ENCODE measurements at regions not wholly inside any gene's neighbourhood (a gene's known extent, or its start where the extent isn't known, plus 50 kb on each side); places are given as distances from the start of the nearest gene placed in this dataset.
A peak's percentile ranks its signal among the peaks of the same experiment; 100 is the strongest.

GRCh38 chr2:37471104-37471503 is 126.7 kb downstream of the QPCT start:
- no peak for TF ChIP-seq CTCF (IDR thresholded peaks at IDR 0.05; ENCODE audit: low read depth, low read length)
- no peak for DNase-seq (ENCODE audit: extremely low read depth, low read depth)

GRCh38 chr2:37471994-37472393 is 127.6 kb downstream of the QPCT start:
- TF ChIP-seq CTCF (IDR thresholded peaks at IDR 0.05; ENCODE audit: low read depth, low read length), result no peak
- no peak for DNase-seq (ENCODE audit: extremely low read depth, low read depth)

- DNase-seq (ENCODE audit: extremely low read depth, low read depth), result peak; percentile 59
- TF ChIP-seq CTCF (IDR thresholded peaks at IDR 0.05; ENCODE audit: low read depth, low read length), result no peak
Measured at GRCh38 chr2:37472959-37473358, 128.5 kb downstream of the QPCT start.

- DNase-seq (ENCODE audit: extremely low read depth, low read depth), result no peak
- no peak for TF ChIP-seq CTCF (IDR thresholded peaks at IDR 0.05; ENCODE audit: low read depth, low read length)
Measured at GRCh38 chr2:37476411-37476810, 132.0 kb downstream of the QPCT start.

GRCh38 chr2:37477921-37478320 is 133.5 kb downstream of the QPCT start:
- no peak for TF ChIP-seq CTCF (IDR thresholded peaks at IDR 0.05; ENCODE audit: low read depth, low read length)
- DNase-seq (ENCODE audit: extremely low read depth, low read depth), result no peak

- no peak for TF ChIP-seq CTCF (IDR thresholded peaks at IDR 0.05; ENCODE audit: low read depth, low read length)
- DNase-seq (ENCODE audit: extremely low read depth, low read depth), result no peak
Measured at GRCh38 chr2:37481244-37481643, 136.8 kb downstream of the QPCT start.

- no peak for TF ChIP-seq CTCF (IDR thresholded peaks at IDR 0.05; ENCODE audit: low read depth, low read length)
- DNase-seq (ENCODE audit: extremely low read depth, low read depth), result peak; percentile 45
Measured at GRCh38 chr2:37489041-37489456, 144.6 kb downstream of the QPCT start.

Data from AG09319 (cell line).